NCI-H128 (cell line): ENCODE measurements at regions not wholly inside any gene's neighbourhood (a gene's known extent, or its start where the extent isn't known, plus 50 kb on each side); places are given as distances from the start of the nearest gene placed in this dataset.
"Not testable (repeated sequence)": the region's sequence is repeated elsewhere in the genome, so short reads cannot be mapped to it uniquely, and the experiment has no call there.

Experiments used
- DNase-seq: peaks from one replicate; lab custom pipeline; 2025; ENCODE audit not compliant: unreplicated experiment; lab: John Stamatoyannopoulos, UW

- DNase-seq: no peak
Measured at GRCh38 chr5:118606940-118607339, 381.4 kb downstream of the DTWD2 start.

- no peak for DNase-seq
Measured at GRCh38 chr5:118605761-118606160, 382.6 kb downstream of the DTWD2 start.

- DNase-seq: no peak
Measured at GRCh38 chr5:118604106-118604505, 384.2 kb downstream of the DTWD2 start.

- DNase-seq: no peak
Measured at GRCh38 chr5:118603278-118603677, 385.1 kb downstream of the DTWD2 start.

GRCh38 chr5:118598311-118598710, 390.0 kb downstream of the DTWD2 start:
- DNase-seq: no peak

GRCh38 chr5:118597543-118597942, 390.8 kb downstream of the DTWD2 start:
- DNase-seq: no peak

- DNase-seq: no peak
Measured at GRCh38 chr5:118596255-118596654, 392.1 kb downstream of the DTWD2 start.

GRCh38 chr5:118593003-118593328, 395.4 kb downstream of the DTWD2 start:
- no peak for DNase-seq

GRCh38 chr5:118592229-118593002, 395.9 kb downstream of the DTWD2 start:
- DNase-seq: no peak

- no peak for DNase-seq
Measured at GRCh38 chr5:118590806-118591205, 397.5 kb downstream of the DTWD2 start.

- DNase-seq: no peak
Measured at GRCh38 chr5:118580949-118581348, 407.4 kb downstream of the DTWD2 start.

GRCh38 chr5:118578093-118578492, 410.3 kb downstream of the DTWD2 start:
- no peak for DNase-seq

- DNase-seq: no peak
Measured at GRCh38 chr5:118577621-118578020, 410.7 kb downstream of the DTWD2 start.

- not testable (repeated sequence) for DNase-seq
Measured at GRCh38 chr5:118570276-118570675, 418.1 kb downstream of the DTWD2 start.

GRCh38 chr5:118569596-118569995, 418.8 kb downstream of the DTWD2 start:
- DNase-seq: not testable (repeated sequence)

- DNase-seq: no peak
Measured at GRCh38 chr5:118565335-118565971, 422.9 kb downstream of the DTWD2 start.

- no peak for DNase-seq
Measured at GRCh38 chr5:118561971-118562370, 426.4 kb downstream of the DTWD2 start.

- DNase-seq: no peak
Measured at GRCh38 chr5:118561235-118561634, 427.1 kb downstream of the DTWD2 start.

- no peak for DNase-seq
Measured at GRCh38 chr5:118558871-118559270, 429.5 kb downstream of the DTWD2 start.

- DNase-seq: no peak
Measured at GRCh38 chr5:118557251-118557661, 431.1 kb downstream of the DTWD2 start.

GRCh38 chr5:118556792-118557191, 431.6 kb downstream of the DTWD2 start:
- no peak for DNase-seq

- DNase-seq: no peak
Measured at GRCh38 chr5:118555727-118556126, 432.6 kb downstream of the DTWD2 start.

- DNase-seq: no peak
Measured at GRCh38 chr5:118554981-118555380, 433.4 kb downstream of the DTWD2 start.
